Ishikawa (cell line): ENCODE measurements at regions not wholly inside any gene's neighbourhood (a gene's known extent, or its start where the extent isn't known, plus 50 kb on each side); places are given as distances from the start of the nearest gene placed in this dataset.

Experiments
- CEBPB ChIP-seq: IDR thresholded peaks from 2 replicates; pipeline ENCODE4 v1.6.1; 2012
- CREB1 ChIP-seq: IDR thresholded peaks from 2 replicates; pipeline ENCODE4 v1.6.1; 2012; ENCODE audit warnings: low read depth
- EGR1 ChIP-seq: IDR thresholded peaks from 2 replicates; pipeline ENCODE4 v1.6.1; 2012
- EP300 ChIP-seq: IDR thresholded peaks from 2 replicates; pipeline ENCODE4 v1.6.1; 2012; ENCODE audit warnings: borderline replicate concordance
- FOXM1 ChIP-seq: IDR thresholded peaks from 2 replicates; pipeline ENCODE4 v1.6.1; 2012; ENCODE audit warnings: low read depth, borderline replicate concordance
- NFIC ChIP-seq: IDR thresholded peaks from 2 replicates; pipeline ENCODE4 v1.6.1; 2012
- RAD21 ChIP-seq: IDR thresholded peaks from 2 replicates; pipeline ENCODE4 v1.6.1; 2012; ENCODE audit warnings: low read depth
- REST ChIP-seq: IDR thresholded peaks from 2 replicates; pipeline ENCODE4 v1.6.1; 2012; ENCODE audit warnings: low read depth, mild to moderate bottlenecking
- TAF1 ChIP-seq: IDR thresholded peaks from 2 replicates; pipeline ENCODE4 v1.6.1; 2012; ENCODE audit warnings: low read depth, mild to moderate bottlenecking
- TEAD4 ChIP-seq: IDR thresholded peaks from 2 replicates; pipeline ENCODE4 v1.6.1; 2012

GRCh38 chr22:47294222-47294532 lies 531.7 kb downstream of the TBC1D22A start:
- TF ChIP-seq CREB1 (no peak), FOXM1 (no peak), REST (no peak), TEAD4 (no peak), EP300 (no peak), TAF1 (no peak), EGR1 (no peak), CEBPB (no peak), NFIC (no peak), RAD21 (no peak)
